H9 (cell line): ENCODE measurements at regions not wholly inside any gene's neighbourhood (a gene's known extent, or its start where the extent isn't known, plus 50 kb on each side); places are given as distances from the start of the nearest gene placed in this dataset.

ENCODE experiments used
- DNase-seq: peaks from one replicate; pipeline ENCODE4 v3.0.0-alpha.2; 2017
- H2AFZ ChIP-seq: one replicate; pipeline ENCODE4 v1.6.1; 2013; ENCODE audit warnings: mild to moderate bottlenecking, low read length, control low read depth, moderate library complexity
- H2AK5ac ChIP-seq: 2 replicates; pipeline ENCODE4 v1.6.1; 2013; ENCODE audit warnings: low read length, control low read depth, mixed read lengths; ENCODE audit not compliant: insufficient read length
- H2BK120ac ChIP-seq: one replicate; pipeline ENCODE4 v1.6.1; 2013; ENCODE audit warnings: low read depth, mild to moderate bottlenecking, low read length, control low read depth, inconsistent platforms; ENCODE audit not compliant: poor library complexity, severe bottlenecking
- H2BK12ac ChIP-seq: 2 replicates; pipeline ENCODE4 v1.6.1; 2013; ENCODE audit warnings: low read length, control low read depth, mixed read lengths, low read depth; ENCODE audit not compliant: insufficient read length
- H2BK15ac ChIP-seq: 2 replicates; pipeline ENCODE4 v1.6.1; 2013; ENCODE audit warnings: low read depth, low read length, control low read depth
- H2BK20ac ChIP-seq: one replicate; pipeline ENCODE4 v1.6.1; 2013; ENCODE audit warnings: low read depth, mild to moderate bottlenecking, low read length, control low read depth, inconsistent platforms; ENCODE audit not compliant: poor library complexity, severe bottlenecking
- H2BK5ac ChIP-seq: 2 replicates; pipeline ENCODE4 v1.6.1; 2013; ENCODE audit warnings: low read length, control low read depth, mixed read lengths; ENCODE audit not compliant: insufficient read length
- H3K14ac ChIP-seq: 2 replicates; pipeline ENCODE4 v1.6.1; 2013; ENCODE audit warnings: low read length, control low read depth; ENCODE audit not compliant: insufficient read depth
- H3K18ac ChIP-seq: 2 replicates; pipeline ENCODE4 v1.6.1; 2013; ENCODE audit warnings: low read depth, mild to moderate bottlenecking, mixed read lengths, low read length, control low read depth; ENCODE audit not compliant: insufficient read length
- H3K23ac ChIP-seq: 2 replicates; pipeline ENCODE4 v1.6.1; 2013; ENCODE audit warnings: low read length, control low read depth, mixed read lengths, low read depth; ENCODE audit not compliant: insufficient read length
- H3K23me2 ChIP-seq: 2 replicates; pipeline ENCODE4 v1.6.1; 2013; ENCODE audit warnings: low read depth, mild to moderate bottlenecking, mixed read lengths, low read length, control low read depth; ENCODE audit not compliant: insufficient read length, poor library complexity, severe bottlenecking
- H3K27ac ChIP-seq: 2 replicates; pipeline ENCODE4 v1.5.1; 2013; ENCODE audit warnings: low read length, control low read depth, mixed read lengths, low read depth; ENCODE audit not compliant: insufficient read length
- H3K27me3 ChIP-seq: 2 replicates; pipeline ENCODE4 v1.6.1; 2013; ENCODE audit warnings: low read length, control low read depth, inconsistent platforms; ENCODE audit not compliant: insufficient read depth
- H3K4ac ChIP-seq: 2 replicates; pipeline ENCODE4 v1.6.1; 2013; ENCODE audit warnings: low read depth, mild to moderate bottlenecking, control low read depth, inconsistent platforms, low read length, moderate library complexity
- H3K4me1 ChIP-seq: 2 replicates; pipeline ENCODE4 v1.6.1; 2013; ENCODE audit warnings: low read length, control low read depth, inconsistent platforms; ENCODE audit not compliant: insufficient read depth
- H3K4me2 ChIP-seq: 2 replicates; pipeline ENCODE4 v1.6.1; 2013; ENCODE audit warnings: low read length, control low read depth, mixed read lengths; ENCODE audit not compliant: insufficient read length, insufficient read depth
- H3K56ac ChIP-seq: 2 replicates; pipeline ENCODE4 v1.6.1; 2013; ENCODE audit warnings: low read depth, mild to moderate bottlenecking, mixed read lengths, low read length, control low read depth; ENCODE audit not compliant: insufficient read length
- H3K79me1 ChIP-seq: 2 replicates; pipeline ENCODE4 v1.6.1; 2013; ENCODE audit warnings: low read depth, mild to moderate bottlenecking, moderate library complexity, low read length, control low read depth, inconsistent platforms; ENCODE audit not compliant: insufficient read depth, poor library complexity, severe bottlenecking
- H3K79me2 ChIP-seq: 2 replicates; pipeline ENCODE4 v1.6.1; 2013; ENCODE audit warnings: low read length, control low read depth, inconsistent platforms; ENCODE audit not compliant: insufficient read depth
- H3K9ac ChIP-seq: 2 replicates; pipeline ENCODE4 v1.6.1; 2013; ENCODE audit warnings: low read length, control low read depth, mixed read lengths; ENCODE audit not compliant: insufficient read length; ENCODE audit errors: extremely low read depth
- H3K9me3 ChIP-seq: one replicate; pipeline ENCODE4 v1.6.1; 2013; ENCODE audit warnings: low read depth, low read length, inconsistent platforms; ENCODE audit not compliant: control insufficient read depth
- H3T11ph ChIP-seq: one replicate; pipeline ENCODE4 v1.6.1; 2013; ENCODE audit warnings: mild to moderate bottlenecking, low read length, control low read depth, inconsistent platforms
- H4K20me1 ChIP-seq: one replicate; pipeline ENCODE4 v1.6.1; 2013; ENCODE audit not compliant: control insufficient read depth, insufficient read length, insufficient read depth
- H4K5ac ChIP-seq: 2 replicates; pipeline ENCODE4 v1.6.1; 2013; ENCODE audit warnings: low read depth, mild to moderate bottlenecking, mixed read lengths, low read length, control low read depth; ENCODE audit not compliant: insufficient read length
- H4K8ac ChIP-seq: replicated peaks from 2 replicates; pipeline ENCODE4 v1.6.1; 2013; ENCODE audit warnings: low read length, control low read depth, mixed read lengths, low read depth; ENCODE audit not compliant: insufficient read length
- H4K91ac ChIP-seq: 2 replicates; pipeline ENCODE4 v1.6.1; 2013; ENCODE audit warnings: low read depth, mild to moderate bottlenecking, moderate library complexity, mixed read lengths, low read length, control low read depth; ENCODE audit not compliant: insufficient read length
- H3K27ac Mint-ChIP-seq, 3 experiments: 2 replicates in 2 of 3; 3 replicates in 1 of 3; pipeline ENCODE4 v1.8.0; 2020 to 2021; ENCODE audit warnings: mixed read lengths in 3 of 3, mild to moderate bottlenecking in 1 of 3, moderate library complexity in 1 of 3
- H3K27me3 Mint-ChIP-seq: 2 replicates; pipeline ENCODE4 v1.8.0; 2021; ENCODE audit warnings: low read depth, mild to moderate bottlenecking, moderate library complexity, mixed read lengths
- H3K36me3 Mint-ChIP-seq, 3 experiments: 2 replicates in 2 of 3; 3 replicates in 1 of 3; pipeline ENCODE4 v1.8.0; 2020 to 2021; ENCODE audit warnings: low read depth in 3 of 3, mixed read lengths in 3 of 3; ENCODE audit not compliant: insufficient read depth in 1 of 3
- H3K4me1 Mint-ChIP-seq, 2 experiments: 2 replicates each; pipeline ENCODE4 v1.8.0; 2020; ENCODE audit warnings: mixed read lengths in 2 of 2
- H3K4me3 Mint-ChIP-seq, 2 experiments: 2 replicates in 1 of 2; 3 replicates in 1 of 2; pipeline ENCODE4 v1.8.0; 2020 to 2021; ENCODE audit warnings: mild to moderate bottlenecking in 2 of 2, mixed read lengths in 2 of 2, moderate library complexity in 1 of 2
- H3K9me3 Mint-ChIP-seq, 2 experiments: 2 replicates in 1 of 2; 3 replicates in 1 of 2; pipeline ENCODE4 v1.8.0; 2020; ENCODE audit warnings: mild to moderate bottlenecking in 2 of 2, mixed read lengths in 2 of 2, moderate library complexity in 1 of 2
- CTCF ChIP-seq: fragments of 200-600 bp; sonication (generic); conservative IDR thresholded peaks from 3 replicates; pipeline ENCODE4 v1.8.0; 2021; ENCODE audit warnings: antibody characterized with exemption, mild to moderate bottlenecking
- WGBS: extraction: QIAGEN DNeasy Blood & Tissue Kit; methylation state at CpG from one replicate; pipeline ENCODE4 v1.1.7; 2013; ENCODE audit warnings: missing lambda C conversion rate, low lambda C conversion rate, mixed read lengths; ENCODE audit not compliant: insufficient read length; ENCODE audit errors: extremely low coverage; 5-methylcytosine and 5-hydroxymethylcytosine counted together

- Histone ChIP-seq H3K18ac (no peak overlapping the region), H3K23me2 (no peaks in the 10 kb centered on the region), H3K79me2 (no peaks in the 10 kb centered on the region), H2AFZ (no peak overlapping the region), H3K27ac (no peak overlapping the region), H3K23ac (no peak overlapping the region), H2BK120ac (no peak overlapping the region), H4K91ac (no peak overlapping the region), H4K8ac (no peak overlapping the region), H3K56ac (no peak overlapping the region), H2BK15ac (no peak overlapping the region), H3K14ac (no peak overlapping the region), H2BK20ac (no peak overlapping the region), H4K20me1 (no peaks in the 10 kb centered on the region), H3K4me1 (no peaks in the 10 kb centered on the region; the same call in 1 of the 2 replicates), H3K4me2 (no peak overlapping the region), H3T11ph (no peak overlapping the region), H2BK5ac (no peak overlapping the region), H4K5ac (no peak overlapping the region), H3K9ac (no peak overlapping the region), H3K9me3 (no peaks in the 10 kb centered on the region), H3K27me3 (no peaks in the 10 kb centered on the region), H3K79me1 (no peaks in the 10 kb centered on the region), H2BK12ac (no peak overlapping the region), H2AK5ac (no peak overlapping the region), H3K4ac (no peak overlapping the region)
- DNase-seq: no peak
- peak overlapping the region in 1 of 3 experiments; percentile 3; a peak in 1 of 7 replicates for H3K27ac Mint-ChIP-seq
- H3K27me3 Mint-ChIP-seq: peaks cover 3% of the 10 kb centered on the region
- no peak overlapping the region for H3K4me3 Mint-ChIP-seq
- peaks cover 5 to 11% (median 8%) of the 10 kb centered on the region in 3 experiments for H3K36me3 Mint-ChIP-seq
- no CpG with 5 or more reads among the region's 12 CpGs for WGBS
- no peak for TF ChIP-seq CTCF
- H3K4me1 Mint-ChIP-seq: peaks cover 13 to 25% of the 10 kb centered on the region in 2 experiments
- H3K9me3 Mint-ChIP-seq: peaks cover 11 to 18% of the 10 kb centered on the region in 2 experiments
These were observed 167.1 kb downstream of the ZFP36L2 start for GRCh38 chr2:43059183-43059897.
